Omental fat pad (tissue), 3 donors: ENCODE measurements at regions not wholly inside any gene's neighbourhood (a gene's known extent, or its start where the extent isn't known, plus 50 kb on each side); places are given as distances from the start of the nearest gene placed in this dataset.

Experiments used
- ATAC-seq: fragments of 150-250 bp; one replicate; pipeline ENCODE4 v1.9.1; 2016; ENCODE audit warnings: mild to moderate bottlenecking, moderate library complexity; ENCODE audit not compliant: low FRiP score
- DNase-seq: peaks from one replicate; pipeline ENCODE4 v3.0.0-alpha.2; 2019; ENCODE audit warnings: low spot score
- TF ChIP-seq, protein P1 (sequence below), 3 donors: fragments of 450-650 bp; IDR thresholded peaks; one replicate each; pipeline ENCODE4 v1.5.1; 2016 to 2017; ENCODE audit warnings: antibody characterized with exemption in 3 of 3, mild to moderate bottlenecking in 3 of 3, moderate library complexity in 2 of 3

DNA sequence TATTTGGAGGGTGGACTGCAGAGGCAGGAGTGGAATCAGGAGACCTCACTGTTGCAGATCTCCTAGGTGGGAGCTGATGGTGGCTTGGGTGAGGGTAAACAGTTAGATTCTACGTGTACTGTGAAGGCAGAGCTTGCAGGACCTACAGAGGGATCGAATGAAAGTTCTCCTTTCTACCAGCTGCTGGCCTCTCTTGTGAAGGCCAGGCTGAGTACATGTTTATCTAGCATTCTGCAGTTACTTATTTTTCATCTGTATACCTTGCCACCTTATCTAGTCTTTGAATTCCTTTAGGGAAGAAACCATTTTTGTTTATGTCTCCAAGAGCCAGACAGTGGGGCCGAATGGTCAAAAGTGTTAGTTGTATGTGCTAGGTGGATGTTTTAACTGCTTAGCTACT is 57.6 kb downstream of the PTTG1 start:
- TF ChIP-seq, protein P1, sequence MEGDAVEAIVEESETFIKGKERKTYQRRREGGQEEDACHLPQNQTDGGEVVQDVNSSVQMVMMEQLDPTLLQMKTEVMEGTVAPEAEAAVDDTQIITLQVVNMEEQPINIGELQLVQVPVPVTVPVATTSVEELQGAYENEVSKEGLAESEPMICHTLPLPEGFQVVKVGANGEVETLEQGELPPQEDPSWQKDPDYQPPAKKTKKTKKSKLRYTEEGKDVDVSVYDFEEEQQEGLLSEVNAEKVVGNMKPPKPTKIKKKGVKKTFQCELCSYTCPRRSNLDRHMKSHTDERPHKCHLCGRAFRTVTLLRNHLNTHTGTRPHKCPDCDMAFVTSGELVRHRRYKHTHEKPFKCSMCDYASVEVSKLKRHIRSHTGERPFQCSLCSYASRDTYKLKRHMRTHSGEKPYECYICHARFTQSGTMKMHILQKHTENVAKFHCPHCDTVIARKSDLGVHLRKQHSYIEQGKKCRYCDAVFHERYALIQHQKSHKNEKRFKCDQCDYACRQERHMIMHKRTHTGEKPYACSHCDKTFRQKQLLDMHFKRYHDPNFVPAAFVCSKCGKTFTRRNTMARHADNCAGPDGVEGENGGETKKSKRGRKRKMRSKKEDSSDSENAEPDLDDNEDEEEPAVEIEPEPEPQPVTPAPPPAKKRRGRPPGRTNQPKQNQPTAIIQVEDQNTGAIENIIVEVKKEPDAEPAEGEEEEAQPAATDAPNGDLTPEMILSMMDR (IDR thresholded peaks at IDR 0.05) = no peak
- no peak for DNase-seq
- no peak for ATAC-seq

DNA sequence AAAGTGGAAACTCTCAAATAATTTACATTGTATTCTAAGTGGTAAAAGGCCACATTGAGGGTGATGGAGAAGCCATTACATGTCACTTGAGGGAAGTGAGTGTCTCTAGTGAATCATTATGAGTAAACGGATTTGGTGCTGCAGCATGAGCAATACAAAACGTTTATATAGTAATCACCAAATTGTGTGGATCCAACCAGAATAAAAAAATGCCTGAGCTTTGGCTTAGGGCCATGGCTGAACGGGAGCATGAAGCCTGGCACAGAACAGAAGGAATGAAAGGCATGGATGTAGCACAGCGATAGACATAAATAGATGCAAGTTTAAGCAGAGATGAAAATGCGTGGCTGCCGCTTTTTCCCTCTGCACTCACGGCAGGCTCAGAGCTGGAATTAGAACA is 58.3 kb downstream of the PTTG1 start:
- DNase-seq = no peak
- TF ChIP-seq, protein P1 (IDR thresholded peaks at IDR 0.05) = no peak
- no peak for ATAC-seq

DNA sequence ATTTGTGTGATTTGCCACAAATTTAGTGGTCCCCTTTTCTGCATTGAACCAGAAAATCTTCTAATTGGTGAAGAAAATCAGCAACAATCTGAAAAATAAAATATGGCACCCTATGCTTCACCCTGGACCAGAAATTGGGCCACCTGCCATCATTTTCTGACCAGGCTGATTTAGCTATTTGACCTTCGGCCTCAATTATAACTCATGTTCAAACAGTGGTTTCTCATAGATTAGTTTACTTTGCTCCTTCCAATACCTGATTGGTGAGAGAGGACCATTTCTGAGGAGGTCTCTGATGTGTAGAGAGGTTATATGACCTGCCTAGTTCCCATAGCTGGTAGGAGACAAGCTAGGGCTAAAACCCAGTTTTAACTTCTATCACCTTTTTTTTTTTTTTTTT is 59.0 kb downstream of the PTTG1 start:
- TF ChIP-seq, protein P1 (IDR thresholded peaks at IDR 0.05) = no peak
- ATAC-seq (no peak), DNase-seq (no peak)

DNA sequence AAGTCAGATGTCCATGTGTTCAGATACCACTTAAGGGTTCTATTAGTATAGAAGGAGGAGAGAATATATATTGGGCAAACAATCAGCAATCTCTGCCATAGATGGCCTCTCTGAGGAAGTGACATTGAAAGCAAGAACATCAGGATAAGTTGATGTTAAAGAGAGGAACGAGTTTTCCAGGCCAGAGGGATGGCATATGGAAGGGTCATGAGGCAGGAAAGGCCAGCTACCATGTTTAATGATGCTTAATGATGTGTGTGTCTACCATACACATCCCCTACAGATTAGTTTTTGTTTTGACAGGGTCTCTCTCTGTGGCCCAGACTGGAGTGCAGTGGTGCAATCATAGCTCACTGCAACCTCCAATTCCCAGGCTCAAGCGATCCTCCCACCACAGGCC is 63.0 kb downstream of the PTTG1 start:
- no peak for ATAC-seq
- TF ChIP-seq, protein P1 (IDR thresholded peaks at IDR 0.05) = no peak
- no peak for DNase-seq

DNA sequence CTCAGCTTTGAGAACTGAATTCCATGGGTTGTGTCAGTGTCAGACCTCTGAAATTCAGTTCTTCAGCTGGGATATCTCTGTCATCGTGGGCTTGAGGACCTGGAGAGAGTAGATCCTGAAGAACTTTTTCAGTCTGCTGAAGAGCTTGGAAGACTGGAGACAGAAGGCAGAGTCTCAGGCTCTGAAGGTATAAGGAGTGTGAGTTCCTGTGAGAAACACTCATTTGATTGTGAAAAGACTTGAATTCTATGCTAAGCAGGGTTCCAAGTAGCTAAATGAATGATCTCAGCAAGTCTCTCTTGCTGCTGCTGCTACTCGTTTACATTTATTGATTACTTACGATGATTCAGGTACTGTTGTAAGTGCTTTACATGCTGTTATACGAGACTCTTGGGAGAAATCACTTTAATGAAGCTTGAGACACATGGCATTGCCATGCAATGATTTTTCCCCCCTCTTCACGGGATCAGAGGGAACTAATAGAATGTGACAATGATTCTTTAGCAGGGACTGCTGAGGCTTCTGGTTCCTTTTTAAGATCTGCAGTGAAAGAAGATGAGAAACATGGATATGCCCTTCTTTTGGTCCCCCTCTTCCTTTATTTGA is 63.8 kb downstream of the PTTG1 start:
- DNase-seq (no peak), ATAC-seq (no peak)
- TF ChIP-seq, protein P1 (IDR thresholded peaks at IDR 0.05) = no peak

DNA sequence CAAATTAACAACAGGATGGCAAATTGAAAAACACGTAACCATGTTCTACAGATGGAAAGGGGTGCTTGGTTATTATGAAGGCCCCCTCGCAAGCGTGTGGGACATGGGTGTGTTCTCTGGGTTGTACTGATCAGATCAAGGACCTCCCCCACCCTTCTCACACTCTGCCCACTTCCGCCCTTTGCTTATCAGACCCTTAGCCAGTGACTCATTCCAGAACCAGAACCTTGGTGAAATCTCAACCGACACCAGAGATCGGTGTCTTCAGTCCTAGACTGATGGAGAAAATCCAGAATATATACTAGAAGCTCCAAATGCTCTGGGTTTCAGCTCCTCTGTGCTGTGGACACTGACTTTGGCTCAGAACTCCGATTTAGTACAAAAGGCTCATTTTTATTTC is 64.9 kb downstream of the PTTG1 start:
- DNase-seq (no peak), ATAC-seq (no peak)
- TF ChIP-seq, protein P1 (IDR thresholded peaks at IDR 0.05) = no peak
